Motor neuron (in vitro differentiated cells): ENCODE measurements at regions not wholly inside any gene's neighbourhood (a gene's known extent, or its start where the extent isn't known, plus 50 kb on each side); places are given as distances from the start of the nearest gene placed in this dataset.

Experiments used
- ATAC-seq, 8 experiments: fragments of 200-7000 bp; cut with Tn5 transposase; replicated peaks in 6 of 8; 2 replicates each; pipeline ENCODE4 v1.8.0; 2021; ENCODE audit warnings: mild to moderate bottlenecking in 8 of 8, moderate library complexity in 8 of 8
- H3K27ac ChIP-seq, 2 donors: fragments of 250-450 bp; sonication (Bioruptor Pico); 2 replicates each; pipeline ENCODE4 v1.9.0; 2021; ENCODE audit warnings: antibody characterized with exemption in 2 of 2, mild to moderate bottlenecking in 2 of 2, moderate library complexity in 1 of 2
- H3K4me1 ChIP-seq, 2 donors: fragments of 250-450 bp; sonication (Bioruptor Pico); replicated peaks in 1 of 2; 2 replicates each; pipeline ENCODE4 v1.6.1; 2021; ENCODE audit warnings: antibody characterized with exemption in 2 of 2, mild to moderate bottlenecking in 2 of 2, moderate library complexity in 1 of 2
- H3K4me3 ChIP-seq, 5 donors: fragments of 250-450 bp; sonication (Bioruptor Pico); 2 replicates each; pipeline ENCODE4 v1.9.0; 2021; ENCODE audit warnings: antibody characterized with exemption in 5 of 5, mild to moderate bottlenecking in 5 of 5, moderate library complexity in 4 of 5
- WGBS, 10 experiments: fragments of 450-650 bp; shearing (Covaris generic); methylation state at CpG; one replicate each; pipeline ENCODE4 v1.0.0; 2022; 5-methylcytosine and 5-hydroxymethylcytosine counted together
- in situ Hi-C, 9 experiments: fragments of 400-800 bp; cut with MboI; loops; one replicate each; pipeline ENCODE4 v1.15.0; 2021; ENCODE audit warnings: low sequenced_read_pairs in 9 of 9, low pct_unique_long_range_greater_than_20kb in 2 of 9; ENCODE audit not compliant: unreplicated experiment in 9 of 9

DNA sequence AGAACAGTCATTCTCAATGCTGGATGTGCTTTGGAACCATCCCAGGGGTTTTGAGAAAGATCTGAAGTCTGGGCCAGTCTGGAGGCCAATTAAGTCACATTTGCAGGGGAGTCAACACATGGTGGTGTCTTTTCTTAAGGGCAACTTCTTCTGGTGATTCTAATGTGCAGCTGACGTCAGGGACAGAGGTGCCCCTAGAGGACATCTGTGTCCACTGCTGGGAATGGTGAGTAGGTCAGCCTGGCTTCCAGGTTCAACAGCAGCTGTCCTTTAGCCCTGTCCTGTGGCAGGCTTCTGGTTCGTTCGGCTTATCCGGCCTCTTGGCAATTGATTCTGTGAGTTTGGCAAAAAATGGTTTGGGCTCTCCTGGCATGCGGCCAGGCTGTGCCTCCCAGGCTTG lies 269.7 kb upstream of the HABP2 start:
- in situ Hi-C loops = no loop called here
- Histone ChIP-seq H3K4me3 (no peak overlapping the region), H3K4me1 (no peaks in the 10 kb centered on the region), H3K27ac (no peak overlapping the region)
- peak in 3 of 8 experiments; percentile 27 to 42 (median 39) for ATAC-seq
- WGBS, 10 experiments = 73 to 100% (median 93%) methylated on average over 2 to 5 of the region's 5 CpGs; no CpG with 5 or more reads in 5 of the 10 experiments

DNA sequence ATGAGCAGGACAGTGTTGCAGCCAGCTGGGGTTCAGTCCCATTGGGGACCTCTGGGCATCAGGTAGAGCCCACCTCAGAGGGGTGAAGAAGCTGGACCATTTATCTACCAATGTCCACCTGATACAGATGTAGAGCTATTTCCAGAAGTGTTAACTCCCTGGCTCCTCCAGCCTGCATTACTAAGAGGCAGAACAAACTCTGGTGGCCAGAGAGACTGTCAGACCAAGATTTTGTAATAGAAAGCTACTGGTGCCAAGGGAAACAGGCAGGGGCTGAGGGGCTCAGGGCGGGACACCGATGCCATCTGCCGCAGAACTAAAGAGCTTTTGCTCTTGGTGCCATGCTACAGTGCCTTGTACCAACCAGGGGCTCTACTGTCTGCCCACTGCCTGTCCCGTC lies 268.2 kb upstream of the HABP2 start:
- WGBS, 10 experiments = 14 to 100% (median 83%) methylated on average over 1 to 3 of the region's 4 CpGs; no CpG with 5 or more reads in 5 of the 10 experiments
- no peak for ATAC-seq
- no peak overlapping the region for H3K27ac ChIP-seq
- in situ Hi-C loops = no loop called here
- no peaks in the 10 kb centered on the region for H3K4me1 ChIP-seq
- H3K4me3 ChIP-seq = no peak overlapping the region

DNA sequence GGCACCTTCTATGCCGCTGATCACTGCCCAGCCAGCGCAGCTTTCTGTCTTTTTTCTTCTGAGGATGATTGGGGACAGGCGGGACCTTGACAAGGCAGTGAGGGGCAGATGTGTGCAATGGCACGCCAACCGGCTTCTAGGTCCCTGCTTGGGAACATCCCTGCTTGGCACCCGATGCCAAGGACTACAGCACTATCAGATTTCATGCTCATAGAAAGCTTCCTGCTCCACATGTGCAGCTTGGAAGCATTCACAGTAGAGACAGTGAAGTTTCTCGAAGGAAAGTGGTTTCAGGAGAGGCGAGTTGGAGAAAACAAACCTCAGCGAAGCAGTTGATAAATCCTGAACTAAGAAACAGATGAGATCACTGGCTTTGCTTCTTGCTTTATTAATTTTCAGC lies 267.5 kb upstream of the HABP2 start:
- peak in 1 of 8 experiments; percentile 43 for ATAC-seq
- in situ Hi-C loops = no loop called here
- WGBS, 10 experiments = 0 to 100% (median 88%) methylated on average over 1 to 8 of the region's 9 CpGs; no CpG with 5 or more reads in 3 of the 10 experiments
- Histone ChIP-seq H3K4me1 (no peaks in the 10 kb centered on the region), H3K27ac (no peak overlapping the region), H3K4me3 (no peak overlapping the region)

DNA sequence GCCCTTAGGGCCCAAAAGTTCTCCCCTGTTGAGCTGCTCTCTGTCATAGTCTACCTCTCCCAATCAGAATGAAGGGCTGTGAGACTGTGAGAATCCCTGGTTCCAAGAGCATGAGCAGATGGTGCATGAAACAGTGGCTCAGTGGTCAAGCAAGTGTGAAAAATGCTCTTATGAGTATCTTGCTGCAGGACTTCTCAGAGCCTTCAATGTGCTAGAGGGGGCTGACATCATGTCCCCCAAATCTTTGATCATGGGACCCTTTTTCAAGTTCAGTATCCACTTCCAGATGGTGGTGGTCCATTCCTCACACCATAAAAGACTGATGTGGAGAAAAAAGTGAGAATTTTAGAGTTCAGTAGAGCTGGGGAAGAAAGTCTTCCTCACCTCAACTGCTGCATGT lies 265.3 kb upstream of the HABP2 start:
- no peak for ATAC-seq
- no peak overlapping the region for H3K27ac ChIP-seq

DNA sequence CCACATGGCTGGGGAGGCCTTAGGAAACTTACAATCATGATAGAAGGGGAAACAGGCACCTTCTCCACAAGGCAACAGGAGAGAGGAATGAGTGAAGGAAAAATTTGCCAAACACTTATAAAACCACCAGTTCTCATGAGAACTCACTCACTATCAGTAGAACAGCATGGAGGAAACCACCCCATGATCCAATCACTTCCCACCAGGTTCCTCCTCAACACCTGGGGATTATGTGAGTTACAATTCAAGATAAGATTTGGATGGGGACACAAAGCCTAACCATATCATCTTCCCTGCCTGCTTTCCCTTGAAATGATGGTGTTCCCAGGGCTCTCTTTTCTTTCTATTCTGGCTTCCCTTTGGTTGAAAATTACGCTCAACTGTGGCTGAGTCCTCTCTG lies 262.7 kb upstream of the HABP2 start:
- 80 to 100% (median 94%) methylated on average over 1 of the region's 1 CpG; no CpG with 5 or more reads in 6 of the 10 experiments for WGBS, 10 experiments
- in situ Hi-C loops = no loop called here

More for the DNA sequence above, 265.3 kb upstream of the HABP2 start:
- in situ Hi-C loops = no loop called here
- no peak overlapping the region for H3K4me3 ChIP-seq
- H3K4me1 ChIP-seq = no peaks in the 10 kb centered on the region

DNA sequence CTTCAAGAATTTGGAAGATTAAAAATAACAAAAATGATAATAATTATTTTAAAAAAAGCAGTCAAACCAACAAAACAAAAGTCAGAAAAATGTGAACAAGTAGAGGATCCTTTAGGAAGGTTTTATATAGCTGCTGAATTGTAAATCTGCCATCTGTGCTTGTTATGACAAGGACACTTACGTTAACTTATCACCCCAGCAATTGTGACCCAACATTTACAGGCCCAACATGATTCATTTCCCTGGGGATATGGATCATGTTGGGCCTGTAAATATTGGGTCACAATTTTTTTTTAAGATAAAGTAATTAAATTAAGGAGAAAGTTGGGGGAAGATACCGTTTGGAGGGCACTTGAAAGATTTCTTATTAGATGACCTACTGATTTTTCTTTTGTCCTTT lies 261.4 kb upstream of the HABP2 start:
- no peak for ATAC-seq
- in situ Hi-C loops = no loop called here
- H3K4me3 ChIP-seq = no peak overlapping the region
- no peaks in the 10 kb centered on the region for H3K4me1 ChIP-seq
- no peak overlapping the region for H3K27ac ChIP-seq
- WGBS, 10 experiments = 60 to 95% (median 86%) methylated on average over 1 to 2 of the region's 2 CpGs; no CpG with 5 or more reads in 1 of the 10 experiments

More for the DNA sequence above, 262.7 kb upstream of the HABP2 start:
- Histone ChIP-seq H3K4me1 (no peaks in the 10 kb centered on the region), H3K27ac (no peak overlapping the region), H3K4me3 (no peak overlapping the region)
- ATAC-seq = no peak

DNA sequence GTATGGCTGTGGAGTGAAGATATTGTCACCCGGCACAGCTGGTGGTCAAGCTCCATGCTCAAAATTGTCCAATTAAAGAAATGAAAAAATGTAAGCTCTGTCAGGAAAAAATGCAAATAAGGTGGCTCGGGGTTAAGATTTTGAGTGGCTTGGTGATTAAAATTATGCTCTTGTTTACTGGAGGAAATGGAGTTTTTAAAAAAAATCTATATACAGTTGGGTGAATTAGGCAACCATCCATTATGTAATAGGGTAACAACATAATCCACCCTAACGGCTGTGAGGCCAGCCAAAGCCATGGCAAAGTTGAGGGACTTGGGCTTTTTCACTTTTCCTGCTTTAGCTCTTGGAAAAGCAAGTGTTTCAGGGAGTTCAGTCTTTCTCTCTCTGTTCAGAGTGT lies 260.8 kb upstream of the HABP2 start:
- Histone ChIP-seq H3K4me1 (no peaks in the 10 kb centered on the region), H3K27ac (no peak overlapping the region), H3K4me3 (no peak overlapping the region)
- 73 to 100% (median 90%) methylated on average over 2 to 3 of the region's 3 CpGs; no CpG with 5 or more reads in 1 of the 10 experiments for WGBS, 10 experiments
- in situ Hi-C loops = no loop called here
- ATAC-seq = no peak

DNA sequence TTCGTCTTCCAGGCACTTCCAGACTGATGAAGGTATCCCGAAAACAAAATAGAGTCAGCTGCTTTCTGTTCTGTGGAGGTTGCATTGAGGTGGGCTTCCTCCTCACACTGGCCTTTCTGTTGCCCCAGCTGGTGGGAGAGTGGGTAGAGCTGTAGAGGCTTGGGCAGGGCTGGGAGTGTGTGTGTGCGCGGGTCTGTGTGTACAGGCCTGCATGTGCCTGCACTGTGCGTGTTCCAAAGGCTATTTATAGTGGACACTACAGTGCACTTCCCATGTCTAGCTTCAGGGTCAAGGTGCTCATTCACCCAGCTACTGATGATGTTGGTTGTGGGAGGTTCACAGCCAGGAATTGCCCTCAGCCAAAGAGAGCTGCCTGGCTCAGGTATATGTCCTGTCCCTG lies 260.1 kb upstream of the HABP2 start:
- no peaks in the 10 kb centered on the region for H3K4me1 ChIP-seq
- no peak overlapping the region for H3K4me3 ChIP-seq
- ATAC-seq = no peak
- in situ Hi-C loops = no loop called here
- no peak overlapping the region for H3K27ac ChIP-seq
- WGBS, 10 experiments = 78 to 100% (median 90%) methylated on average over 1 to 5 of the region's 5 CpGs; no CpG with 5 or more reads in 5 of the 10 experiments

DNA sequence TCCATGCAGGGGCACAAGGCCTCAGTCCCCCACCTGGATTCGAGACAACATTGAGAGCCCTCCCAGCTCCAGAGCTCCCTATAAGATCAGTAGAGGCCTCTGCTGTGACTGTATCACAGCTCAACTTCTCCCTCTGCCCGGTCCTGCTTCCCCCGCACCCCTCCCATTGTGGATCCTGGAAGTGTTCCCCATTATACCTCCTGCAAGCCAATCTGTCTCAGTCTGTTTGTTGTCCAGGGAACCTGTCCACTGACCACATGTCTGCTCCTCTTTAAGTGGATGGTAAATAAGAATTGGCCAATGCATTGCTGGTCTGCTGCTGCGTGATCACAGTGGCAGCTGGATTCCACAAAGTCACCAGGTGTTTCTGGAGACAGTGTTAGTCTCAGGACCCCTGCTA lies 259.7 kb upstream of the HABP2 start:
- no peaks in the 10 kb centered on the region for H3K4me1 ChIP-seq

DNA sequence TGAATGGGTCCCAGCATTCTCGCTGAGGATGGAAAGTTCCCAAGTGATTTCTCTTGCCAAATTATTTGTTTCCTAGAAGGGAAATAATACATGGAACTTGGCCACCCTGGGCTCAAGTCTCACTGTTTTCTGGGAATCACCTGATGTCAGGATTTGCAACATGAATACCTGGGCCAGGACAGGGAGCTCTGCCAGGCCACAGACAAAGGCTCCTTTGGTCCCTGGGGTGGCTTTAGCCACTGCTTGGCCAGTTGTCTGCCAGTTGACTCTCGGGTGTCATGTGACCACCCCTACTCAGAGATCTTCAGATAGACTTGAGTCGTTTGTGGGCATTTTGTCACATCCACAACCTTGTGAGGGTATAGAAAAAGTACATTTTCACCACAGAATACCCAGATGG lies 258.0 kb upstream of the HABP2 start:
- ATAC-seq = no peak
- WGBS, 10 experiments = 29 to 84% (median 71%) methylated on average over 1 to 3 of the region's 3 CpGs; no CpG with 5 or more reads in 3 of the 10 experiments
- Histone ChIP-seq H3K4me3 (no peak overlapping the region), H3K27ac (no peak overlapping the region), H3K4me1 (peaks cover 0 to 3% of the 10 kb centered on the region in 2 donors)
- in situ Hi-C loops = no loop called here

More for the DNA sequence above, 259.7 kb upstream of the HABP2 start:
- in situ Hi-C loops = no loop called here
- Histone ChIP-seq H3K4me3 (no peak overlapping the region), H3K27ac (no peak overlapping the region)
- ATAC-seq = peak in 1 of 8 experiments; percentile 66
- WGBS, 10 experiments = 40 to 100% (median 100%) methylated on average over 1 to 2 of the region's 4 CpGs; no CpG with 5 or more reads in 5 of the 10 experiments

DNA sequence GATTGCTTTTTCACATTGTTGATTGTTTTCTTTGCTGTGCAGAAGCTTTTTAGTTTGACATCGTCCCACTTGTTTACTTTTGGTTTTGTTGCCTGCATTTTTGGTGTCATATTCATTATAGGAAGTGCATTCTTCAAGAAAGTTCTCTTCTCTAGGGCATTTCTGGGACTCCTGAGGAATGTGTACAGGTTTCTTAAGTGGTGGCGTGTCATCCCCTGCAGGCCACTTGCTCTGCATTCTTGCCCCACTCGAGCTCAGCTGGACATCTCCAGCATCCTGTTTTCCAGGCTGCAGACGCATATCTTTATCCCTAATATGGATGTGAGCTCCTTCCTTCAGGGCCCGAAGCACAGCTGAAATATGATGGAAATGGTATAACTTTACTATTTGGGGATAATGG lies 255.6 kb upstream of the HABP2 start:
- no peak overlapping the region for H3K4me3 ChIP-seq
- 21 to 100% (median 58%) methylated on average over 2 to 5 of the region's 5 CpGs; no CpG with 5 or more reads in 3 of the 10 experiments for WGBS, 10 experiments
- H3K27ac ChIP-seq = no peak overlapping the region
- peaks cover 0 to 3% of the 10 kb centered on the region in 2 donors for H3K4me1 ChIP-seq
- ATAC-seq = peak in 3 of 8 experiments; percentile 53 to 75 (median 61)
- in situ Hi-C loops = no loop called here

DNA sequence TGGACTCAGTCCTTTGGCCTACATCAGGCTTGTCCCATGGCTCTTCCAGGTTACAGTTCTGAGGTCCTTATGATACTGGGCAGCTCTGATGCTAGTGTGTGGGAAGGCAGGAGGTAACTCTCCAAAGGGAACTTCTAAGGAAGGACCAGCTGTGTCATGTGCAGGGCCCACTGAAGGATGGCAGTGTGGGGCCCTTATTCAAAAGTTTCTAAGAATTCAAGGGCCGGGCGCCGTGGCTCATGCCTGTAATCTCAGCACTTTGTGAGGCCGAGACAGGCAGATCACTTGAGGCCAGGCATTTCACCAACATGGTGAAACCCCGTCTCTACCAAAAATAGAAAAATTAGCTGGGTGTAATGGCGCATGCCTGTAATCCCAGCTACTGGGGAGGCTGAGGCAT lies 254.2 kb upstream of the HABP2 start:
- H3K4me3 ChIP-seq = no peak overlapping the region
- in situ Hi-C loops = no loop called here
- WGBS, 10 experiments = 85 to 100% (median 91%) methylated on average over 1 to 5 of the region's 6 CpGs; no CpG with 5 or more reads in 4 of the 10 experiments

DNA sequence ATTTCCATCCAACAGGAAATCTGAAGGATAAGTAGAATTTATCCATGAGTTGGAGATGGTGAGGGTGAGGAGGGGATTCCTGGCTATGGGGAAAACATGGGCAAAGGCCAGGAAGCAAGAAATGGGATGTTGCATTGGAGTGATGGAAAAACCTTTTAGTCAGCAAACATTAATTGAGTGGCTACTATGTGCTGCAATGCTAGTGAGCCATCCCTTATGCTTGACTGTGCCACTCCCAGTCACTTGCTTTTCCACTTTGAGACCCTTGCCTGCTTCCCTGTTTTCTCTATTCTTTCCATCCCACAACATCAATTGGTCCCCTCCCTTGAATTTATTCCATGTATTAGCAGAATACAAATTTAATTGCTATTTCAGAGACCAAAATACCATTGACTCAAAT lies 252.7 kb upstream of the HABP2 start:
- no peak overlapping the region for H3K4me3 ChIP-seq
- H3K4me1 ChIP-seq = peaks cover 8 to 12% of the 10 kb centered on the region in 2 donors
- no peak for ATAC-seq
- H3K27ac ChIP-seq = no peak overlapping the region
- in situ Hi-C loops = no loop called here

More for the DNA sequence above, 254.2 kb upstream of the HABP2 start:
- Histone ChIP-seq H3K27ac (no peak overlapping the region), H3K4me1 (peaks cover 4 to 7% of the 10 kb centered on the region in 2 donors)
- ATAC-seq = peak in 2 of 8 experiments; percentile 1 to 2

DNA sequence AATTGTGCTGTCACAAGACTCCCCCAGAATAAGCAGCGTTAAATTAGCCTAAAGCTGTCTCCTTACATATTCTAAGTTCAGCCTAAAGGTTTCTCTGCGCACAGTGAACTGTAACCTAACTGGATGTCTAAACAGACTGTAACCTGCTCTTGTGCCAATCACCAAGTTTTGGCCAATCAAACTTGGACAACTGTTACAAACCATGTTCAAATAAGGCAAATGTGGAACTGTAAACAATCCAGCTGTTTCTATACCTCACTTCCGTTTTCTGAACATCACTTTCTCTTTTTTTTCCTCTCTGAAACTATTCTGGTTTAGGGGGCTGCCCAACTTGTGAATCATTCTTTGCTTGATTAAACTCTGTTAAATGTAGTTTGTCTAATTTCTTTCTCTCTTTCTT lies 252.2 kb upstream of the HABP2 start:
- no peak for ATAC-seq
- in situ Hi-C loops = no loop called here
- H3K4me1 ChIP-seq = peaks cover 8 to 12% of the 10 kb centered on the region in 2 donors
- no peak overlapping the region for H3K27ac ChIP-seq
- no peak overlapping the region for H3K4me3 ChIP-seq
- WGBS, 10 experiments = 85 to 100% (median 95%) methylated on average over 1 to 3 of the region's 3 CpGs
